H7 (cell line): ENCODE measurements at regions not wholly inside any gene's neighbourhood (a gene's known extent, or its start where the extent isn't known, plus 50 kb on each side); places are given as distances from the start of the nearest gene placed in this dataset.
"Not testable (repeated sequence)": the region's sequence is repeated elsewhere in the genome, so short reads cannot be mapped to it uniquely, and the experiment has no call there.

Source experiments
- DNase-seq: peaks from one replicate; pipeline ENCODE4 v3.0.0; 2012
- H3K27me3 ChIP-seq: 2 replicates; pipeline ENCODE4 v1.6.0; 2011; ENCODE audit warnings: mild to moderate bottlenecking, low read length; ENCODE audit not compliant: control insufficient read depth, insufficient read depth
- H3K36me3 ChIP-seq: replicated peaks from 2 replicates; pipeline ENCODE4 v1.5.1; 2011; ENCODE audit warnings: low read length; ENCODE audit not compliant: control insufficient read depth, insufficient read depth
- H3K4me3 ChIP-seq: 2 replicates; pipeline ENCODE4 v1.5.1; 2011; ENCODE audit warnings: low read depth, mild to moderate bottlenecking, control low read depth, low read length, moderate library complexity; ENCODE audit not compliant: insufficient read depth

DNA sequence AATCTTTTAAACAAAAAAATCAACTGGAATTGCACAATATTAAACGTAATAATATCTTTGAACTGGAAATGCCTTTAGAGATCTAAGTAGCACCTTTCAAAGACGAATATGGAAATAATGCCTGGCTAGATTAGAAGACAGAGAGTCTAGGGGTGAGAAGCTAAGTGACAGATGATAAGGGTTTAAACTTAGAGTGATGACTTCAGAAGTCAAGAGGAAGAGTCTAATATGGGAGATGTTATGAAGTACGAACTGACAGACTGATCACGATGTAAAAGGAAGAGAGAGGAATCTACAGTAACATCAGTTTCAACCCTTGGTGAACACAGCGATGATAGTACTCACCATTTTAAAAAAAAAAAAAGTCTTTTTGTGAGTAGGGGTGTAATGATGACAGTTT is 57.9 kb downstream of the HINT1 start:
- H3K27me3 ChIP-seq = no peaks in the 10 kb centered on the region
- no peaks in the 10 kb centered on the region for H3K36me3 ChIP-seq
- DNase-seq = no peak
- H3K4me3 ChIP-seq = no peak overlapping the region

DNA sequence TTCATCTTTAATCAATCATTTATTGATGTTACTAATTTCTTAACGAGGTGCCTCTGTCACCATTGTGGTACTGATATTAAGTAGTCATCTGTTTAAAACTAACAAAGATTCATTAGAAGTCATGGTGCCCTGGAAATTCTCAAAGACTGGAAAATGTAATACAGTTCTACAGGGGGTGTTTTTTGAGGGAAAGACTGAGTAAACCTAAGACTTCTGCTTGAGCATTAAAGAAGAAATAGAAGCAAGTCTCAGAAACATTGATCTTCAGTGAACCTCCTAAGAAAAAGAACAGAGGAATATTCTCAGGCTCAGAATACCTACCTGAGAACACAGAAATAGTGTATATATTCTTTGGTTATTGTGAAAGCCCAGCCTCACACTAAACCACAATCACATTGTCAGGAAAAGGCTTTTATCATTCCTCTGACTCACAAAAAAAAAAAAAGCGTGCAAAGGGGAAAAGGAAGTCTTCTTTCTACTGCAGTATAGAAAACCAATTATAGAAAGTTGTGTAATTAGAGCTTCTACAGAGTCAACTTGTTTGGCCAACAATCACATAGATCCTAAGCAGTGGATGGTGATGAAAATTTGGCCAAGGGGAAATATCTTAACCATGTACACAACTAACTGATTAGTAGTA is 60.8 kb downstream of the HINT1 start:
- Histone ChIP-seq H3K27me3 (no peaks in the 10 kb centered on the region), H3K36me3 (no peaks in the 10 kb centered on the region), H3K4me3 (no peak overlapping the region)
- no peak for DNase-seq

DNA sequence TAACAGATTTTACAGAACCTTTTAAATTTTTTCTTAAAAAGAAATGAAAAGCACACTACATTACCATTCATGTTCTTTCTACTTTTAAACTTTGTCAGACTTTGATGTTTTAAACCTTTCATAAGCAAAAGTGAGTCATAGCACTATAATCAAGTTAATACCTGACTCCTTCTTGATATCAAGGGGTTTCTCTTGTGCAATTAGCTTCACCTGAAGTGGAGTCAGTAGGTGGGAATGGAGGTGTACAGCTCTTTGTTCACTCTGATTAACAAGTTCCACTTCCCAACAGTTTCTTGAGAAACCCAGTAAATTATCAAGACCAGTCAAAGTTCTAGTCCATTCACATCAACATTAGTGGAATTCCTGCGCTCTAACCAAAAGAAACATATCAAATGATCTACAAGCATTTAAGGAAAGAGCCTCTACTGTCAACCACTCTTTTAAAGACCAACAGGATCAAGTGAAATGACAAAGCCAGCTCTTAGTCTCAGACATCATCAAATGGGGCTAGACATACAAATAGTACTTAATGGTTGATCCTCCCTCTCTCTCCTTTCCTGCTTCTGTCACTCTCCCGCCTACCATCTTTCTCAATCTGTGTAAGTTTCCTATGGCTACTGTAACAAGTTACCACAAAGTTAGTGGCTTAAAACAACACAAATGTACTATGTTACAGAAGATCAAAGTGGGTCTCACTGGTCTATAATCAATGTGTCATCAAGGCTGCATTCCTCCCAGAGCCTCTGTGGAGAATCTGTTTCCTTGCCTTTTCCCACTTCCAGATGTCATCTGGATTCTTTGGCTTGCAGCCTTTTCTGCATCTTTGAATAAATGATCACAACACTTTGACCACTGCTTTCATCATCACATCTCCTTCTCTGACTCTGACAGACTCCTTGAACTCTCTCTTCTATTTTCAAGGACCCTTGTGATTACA is 68.0 kb downstream of the HINT1 start:
- H3K27me3 ChIP-seq = no peaks in the 10 kb centered on the region

DNA sequence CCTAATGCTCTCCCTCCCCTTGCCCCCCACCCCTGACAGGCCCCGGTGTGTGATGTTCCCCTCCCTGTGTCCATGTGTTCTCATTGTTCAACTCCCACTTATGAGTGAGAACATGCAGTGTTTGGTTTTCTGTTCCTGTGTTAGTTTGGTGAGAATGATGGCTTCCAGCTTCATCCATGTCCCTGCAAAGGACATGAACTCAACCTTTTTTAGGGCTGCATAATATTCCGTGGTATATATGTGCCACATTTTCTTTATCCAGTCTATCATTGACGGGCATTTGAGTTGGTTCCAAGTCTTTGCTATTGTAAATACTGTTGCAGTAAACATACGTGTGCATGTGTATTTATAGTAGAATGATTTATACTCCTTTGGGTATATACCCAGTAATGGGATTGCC is 69.5 kb downstream of the HINT1 start:
- not testable (repeated sequence) for H3K36me3 ChIP-seq, DNase-seq, H3K4me3 ChIP-seq, H3K27me3 ChIP-seq

More for the DNA sequence above, 68.0 kb downstream of the HINT1 start:
- Histone ChIP-seq H3K4me3 (no peak overlapping the region), H3K36me3 (no peaks in the 10 kb centered on the region)
- no peak for DNase-seq

DNA sequence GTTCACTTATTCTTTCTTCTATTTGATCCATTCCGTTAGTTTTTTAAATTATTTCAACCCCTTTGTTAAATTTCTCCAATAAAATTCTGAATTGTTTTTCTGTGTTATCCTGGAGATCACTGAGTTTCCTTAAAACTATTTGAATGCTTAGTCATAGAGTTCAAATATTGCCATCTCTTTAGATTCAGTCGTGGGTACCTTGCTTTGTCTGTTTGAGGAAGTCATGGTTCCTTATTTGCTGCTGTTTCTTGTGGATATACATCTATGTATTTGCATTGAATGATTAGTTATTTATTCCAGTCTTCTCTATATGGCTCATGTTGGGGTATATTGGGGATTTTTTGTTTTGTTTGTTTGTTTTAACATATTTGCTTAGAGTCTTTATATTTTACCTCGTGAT is 80.6 kb downstream of the HINT1 start:
- no peak for DNase-seq
- no peak overlapping the region for H3K4me3 ChIP-seq
- no peaks in the 10 kb centered on the region for H3K36me3 ChIP-seq
- no peaks in the 10 kb centered on the region for H3K27me3 ChIP-seq

DNA sequence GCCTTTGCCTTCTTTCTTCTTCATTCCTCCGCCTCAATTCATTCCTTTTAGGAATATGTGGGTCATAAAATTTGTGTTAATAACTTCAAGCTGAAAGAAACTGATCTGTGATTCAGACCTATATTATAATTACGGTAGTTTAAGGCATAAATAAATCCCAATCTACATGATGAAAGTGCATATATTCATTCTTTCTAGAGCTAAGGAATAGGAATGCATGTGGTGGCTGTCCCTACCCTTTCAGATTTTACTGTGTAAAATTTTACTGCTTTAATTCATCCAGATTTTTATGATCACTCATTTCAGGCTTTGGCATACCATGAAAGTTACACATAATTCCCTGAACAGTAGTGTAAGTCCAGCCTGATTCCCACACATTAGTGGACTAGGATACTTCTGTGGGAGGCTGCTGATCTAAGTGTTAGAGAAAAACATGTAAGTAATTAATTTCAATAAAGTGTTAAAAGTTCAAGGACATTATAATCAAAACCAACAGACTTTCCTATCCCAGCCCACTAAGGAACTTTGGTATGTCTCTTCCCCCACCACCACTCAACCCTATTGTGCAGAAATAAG is 83.1 kb downstream of the HINT1 start:
- Histone ChIP-seq H3K4me3 (no peak overlapping the region), H3K27me3 (no peaks in the 10 kb centered on the region), H3K36me3 (no peaks in the 10 kb centered on the region)
- no peak for DNase-seq

DNA sequence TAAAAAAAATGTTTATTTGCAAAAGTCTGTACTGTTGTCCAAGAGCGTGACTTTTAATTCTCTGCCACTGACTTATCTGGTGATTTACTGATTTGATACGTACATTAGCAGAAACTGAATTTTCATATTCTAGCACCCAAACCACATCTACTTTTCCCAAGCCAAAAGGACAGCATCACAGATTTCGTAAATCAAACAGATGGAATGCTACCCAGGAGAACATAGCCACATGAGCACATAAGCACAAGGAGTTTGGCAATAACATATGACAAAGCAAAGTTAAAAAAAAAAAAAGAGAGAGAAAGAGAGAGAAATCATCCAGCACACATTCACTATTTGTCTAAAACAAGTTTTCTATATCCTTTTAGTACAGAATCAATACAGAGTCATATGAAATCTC is 83.7 kb downstream of the HINT1 start:
- H3K36me3 ChIP-seq = no peaks in the 10 kb centered on the region
- no peaks in the 10 kb centered on the region for H3K27me3 ChIP-seq
- H3K4me3 ChIP-seq = no peak overlapping the region
- DNase-seq = no peak

DNA sequence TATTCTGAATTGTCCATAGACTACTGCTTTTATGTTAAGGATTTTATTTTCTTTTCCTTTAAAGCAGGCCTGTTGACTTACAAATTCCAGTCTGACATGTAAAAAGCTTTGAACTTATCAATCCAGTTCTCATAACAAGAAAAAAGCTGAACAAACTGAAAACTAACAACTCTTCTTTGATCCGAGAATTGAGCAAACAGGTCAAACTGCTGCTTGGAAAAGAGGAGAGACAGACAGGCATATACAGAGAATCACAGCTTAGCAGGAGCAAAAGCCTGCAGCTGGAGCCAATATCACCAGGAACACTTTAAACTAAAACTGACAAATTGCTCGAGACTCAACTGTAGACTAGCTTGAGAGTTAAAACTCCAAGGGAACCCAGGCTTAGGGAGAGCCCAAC is 85.8 kb downstream of the HINT1 start:
- H3K27me3 ChIP-seq = no peaks in the 10 kb centered on the region
- no peaks in the 10 kb centered on the region for H3K36me3 ChIP-seq
- H3K4me3 ChIP-seq = no peak overlapping the region
- DNase-seq = no peak

DNA sequence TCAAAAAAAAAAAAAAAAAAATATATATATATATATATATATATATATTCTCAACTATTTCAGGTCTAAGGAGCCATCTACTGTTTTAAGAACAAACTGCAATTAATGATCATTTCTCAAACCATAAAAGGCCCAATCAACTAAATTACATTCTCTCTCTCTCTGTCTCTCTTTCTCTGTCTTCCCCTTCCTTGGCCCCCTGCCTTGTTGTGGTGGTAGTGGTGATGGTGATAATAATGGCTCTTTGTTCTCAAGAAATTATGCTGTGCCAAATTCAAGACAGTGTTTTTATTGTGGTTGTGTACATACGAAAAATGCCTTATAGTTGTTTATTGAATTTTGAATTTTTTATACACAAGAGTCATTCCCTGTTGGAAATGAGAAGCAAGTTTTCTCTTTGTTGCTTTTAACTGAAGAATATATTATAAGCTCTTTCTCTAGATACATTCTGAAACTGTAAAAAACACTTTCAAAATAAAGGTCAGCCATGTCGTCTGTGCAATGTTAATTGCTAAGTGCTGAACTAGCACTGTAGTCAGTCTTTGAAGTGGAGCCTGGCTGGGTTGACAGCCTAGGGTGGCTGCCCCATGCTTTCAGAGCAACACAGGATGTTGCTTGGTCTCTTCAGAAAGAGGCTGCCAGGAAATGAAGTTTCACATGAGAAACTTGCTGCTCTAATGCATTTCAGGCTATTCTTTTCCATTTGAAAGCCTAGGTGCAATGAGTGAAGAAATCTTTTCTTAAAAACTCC is 96.0 kb downstream of the HINT1 start:
- Histone ChIP-seq H3K27me3 (no peaks in the 10 kb centered on the region), H3K36me3 (no peaks in the 10 kb centered on the region), H3K4me3 (no peak overlapping the region)
- no peak for DNase-seq

DNA sequence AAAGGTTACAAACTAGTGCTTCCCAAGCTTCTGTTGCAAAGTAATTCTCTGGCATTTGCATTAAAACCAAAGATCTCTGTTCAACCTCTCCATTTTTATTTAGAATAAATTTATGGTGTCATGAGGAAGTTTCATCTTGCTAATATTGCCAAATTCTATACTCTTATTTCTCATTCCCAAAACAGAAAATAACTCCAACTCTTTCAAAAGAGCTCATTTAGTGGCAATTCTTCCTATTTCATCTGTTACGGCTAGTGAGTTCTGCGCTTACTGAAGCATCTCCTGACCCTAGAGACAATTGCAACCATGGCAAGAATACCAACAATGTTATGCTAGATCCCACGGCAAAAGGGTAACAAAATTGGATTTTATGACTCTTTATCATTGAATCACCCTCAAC is 97.0 kb downstream of the HINT1 start:
- H3K4me3 ChIP-seq = no peak overlapping the region
- H3K27me3 ChIP-seq = no peaks in the 10 kb centered on the region
- H3K36me3 ChIP-seq = no peaks in the 10 kb centered on the region
- DNase-seq = no peak

DNA sequence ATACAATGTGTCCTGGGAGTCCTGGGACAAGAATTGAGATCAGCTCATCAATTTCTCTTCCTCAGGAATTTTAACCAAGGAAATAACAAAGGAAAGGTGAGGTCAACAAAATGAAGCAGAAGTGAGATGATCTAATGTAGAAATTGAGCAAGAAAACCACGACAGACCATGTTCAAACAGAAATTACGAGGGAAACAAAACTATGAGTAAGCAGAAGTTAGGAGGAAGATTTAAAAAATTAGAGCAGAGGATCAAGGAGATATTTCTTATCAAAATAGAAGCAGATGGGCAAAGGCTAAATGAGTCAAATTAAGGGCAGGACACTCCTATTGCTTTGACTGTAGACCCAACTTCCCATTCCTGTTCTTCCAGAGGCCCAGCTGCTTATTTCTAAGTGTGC is 97.4 kb downstream of the HINT1 start:
- H3K27me3 ChIP-seq = no peaks in the 10 kb centered on the region
- no peaks in the 10 kb centered on the region for H3K36me3 ChIP-seq
- no peak for DNase-seq
- H3K4me3 ChIP-seq = no peak overlapping the region

DNA sequence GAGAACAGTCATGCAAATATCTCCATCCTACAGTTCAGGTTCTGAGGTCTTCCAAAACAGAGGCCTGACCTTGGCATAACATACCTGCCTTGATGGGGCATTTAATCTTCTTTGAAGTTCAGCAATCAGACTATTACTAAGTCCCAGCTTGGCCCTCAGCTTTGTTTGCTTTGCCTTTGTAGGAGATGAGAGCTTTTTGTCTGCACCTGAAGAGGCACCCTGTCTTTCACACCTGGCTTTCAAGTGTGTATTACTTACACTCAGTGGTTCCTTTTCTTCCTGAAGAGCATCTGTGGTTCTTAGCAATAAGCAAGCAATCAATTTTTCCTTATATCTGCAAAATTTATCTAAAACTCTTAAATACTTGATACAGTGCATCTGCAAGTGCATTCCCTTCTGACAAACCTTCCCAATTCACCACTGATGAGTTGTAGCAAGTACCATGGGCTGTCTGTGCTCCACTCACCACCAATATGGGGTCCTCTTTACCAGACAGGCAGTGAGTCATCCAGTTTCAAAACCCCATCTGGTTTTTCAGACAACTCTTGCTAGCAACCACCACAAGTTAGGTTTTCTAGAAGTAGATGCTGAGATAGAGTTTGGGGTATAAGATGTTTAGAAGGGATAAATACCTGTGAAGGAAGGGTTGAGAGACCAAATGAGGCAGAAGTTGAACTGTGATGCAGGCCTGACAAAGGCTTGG is 100.2 kb downstream of the HINT1 start:
- Histone ChIP-seq H3K36me3 (no peaks in the 10 kb centered on the region), H3K4me3 (no peak overlapping the region)

DNA sequence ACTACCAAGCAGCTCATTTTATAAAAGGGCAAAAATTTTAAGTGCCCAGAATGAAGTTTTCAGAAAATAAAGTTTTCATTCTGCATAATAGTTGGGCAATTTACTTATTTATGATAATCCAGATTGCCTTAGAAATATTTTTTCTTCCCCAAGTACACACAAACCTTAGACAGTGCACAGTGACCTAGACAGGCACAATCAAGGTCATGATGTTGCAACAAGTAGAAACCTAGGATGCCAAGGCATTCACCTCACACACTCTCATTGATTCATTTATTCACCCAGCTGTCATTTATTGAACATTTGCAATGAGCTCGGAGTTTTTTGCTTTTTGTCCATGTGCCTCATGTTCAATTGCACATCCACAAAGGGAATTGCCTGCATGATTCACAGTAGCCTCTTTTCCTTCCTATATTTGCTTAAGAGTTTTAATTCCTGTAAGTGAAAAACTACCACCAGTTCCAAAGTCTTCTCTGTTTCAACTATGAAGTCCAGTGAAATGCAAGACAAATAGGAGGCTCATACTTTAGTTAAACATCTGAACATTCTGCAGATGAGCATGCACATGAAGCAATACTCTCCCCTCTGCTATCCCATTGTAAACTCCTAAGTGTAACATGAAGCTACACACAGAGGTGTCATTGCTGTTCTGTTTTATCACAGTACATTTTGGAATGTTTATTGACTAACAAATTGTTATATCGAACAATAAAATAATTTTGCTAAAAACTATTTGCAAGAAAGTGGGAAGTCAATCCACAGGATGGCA is 122.9 kb downstream of the HINT1 start:
- no peak for DNase-seq
- Histone ChIP-seq H3K27me3 (no peaks in the 10 kb centered on the region), H3K4me3 (no peak overlapping the region), H3K36me3 (no peaks in the 10 kb centered on the region)

More for the DNA sequence above, 100.2 kb downstream of the HINT1 start:
- H3K27me3 ChIP-seq = no peaks in the 10 kb centered on the region
- no peak for DNase-seq
